HepG2 (cell line): ENCODE measurements at regions not wholly inside any gene's neighbourhood (a gene's known extent, or its start where the extent isn't known, plus 50 kb on each side); places are given as distances from the start of the nearest gene placed in this dataset.

Source experiments
- ASH2L ChIP-seq: fragments of 300-600, 200-600 bp; sonication (generic); IDR thresholded peaks from 2 replicates; pipeline ENCODE4 v1.7.0; 2017; ENCODE audit warnings: low read depth, mild to moderate bottlenecking, moderate library complexity, mixed read lengths, low read length; ENCODE audit not compliant: insufficient read length
- DDIT3 ChIP-seq: sonication (generic); formaldehyde crosslinking; IDR thresholded peaks from 2 replicates; pipeline ENCODE4 v1.4.0; 2020; ENCODE audit warnings: mild to moderate bottlenecking, missing genetic modification reagents
- FOXJ3 ChIP-seq: sonication (generic); formaldehyde crosslinking; IDR thresholded peaks from 2 replicates; pipeline ENCODE4 v1.4.0; 2020; ENCODE audit warnings: missing genetic modification reagents, mild to moderate bottlenecking, borderline replicate concordance
- FOXO1 ChIP-seq: sonication (generic); formaldehyde crosslinking; IDR thresholded peaks from 2 replicates; pipeline ENCODE4 v1.4.0; 2020; ENCODE audit warnings: missing genetic modification reagents
- GABPA ChIP-seq, 2 experiments: IDR thresholded peaks; 2 replicates each; pipeline ENCODE4 v1.6.1; 2011 to 2016; ENCODE audit warnings: low read depth in 2 of 2, low read length in 1 of 2, missing biosample characterization in 1 of 2, missing genetic modification characterization in 1 of 2
- GATA4 ChIP-seq: sonication (generic); IDR thresholded peaks from 2 replicates; pipeline ENCODE4 v1.6.1; 2016; ENCODE audit warnings: antibody characterized with exemption, low read depth, borderline replicate concordance
- HDAC1 ChIP-seq: sonication (generic); formaldehyde crosslinking; IDR thresholded peaks from 2 replicates; pipeline ENCODE4 v1.5.1; 2020; ENCODE audit warnings: mild to moderate bottlenecking, missing genetic modification reagents
- JUN ChIP-seq: sonication (generic); formaldehyde crosslinking; IDR thresholded peaks from 2 replicates; pipeline ENCODE4 v1.4.0; 2020; ENCODE audit warnings: mild to moderate bottlenecking, missing genetic modification reagents
- KMT2B ChIP-seq: IDR thresholded peaks from 2 replicates; pipeline ENCODE4 v1.6.1; 2016; ENCODE audit warnings: missing genetic modification reagents, missing compliant biosample characterization
- PHF21A ChIP-seq: sonication (generic); formaldehyde crosslinking; IDR thresholded peaks from 2 replicates; pipeline ENCODE4 v1.5.0; 2020; ENCODE audit warnings: mild to moderate bottlenecking, missing genetic modification reagents
- SMC3 ChIP-seq: IDR thresholded peaks from 2 replicates; pipeline ENCODE4 v1.6.1; 2011; ENCODE audit warnings: low read length, improper control_type of control experiment
- SP5 ChIP-seq: IDR thresholded peaks from 2 replicates; pipeline ENCODE4 v1.6.1; 2016; ENCODE audit warnings: low read depth, borderline replicate concordance
- TCF7L2 ChIP-seq: IDR thresholded peaks from 2 replicates; pipeline ENCODE4 v1.6.1; 2011; ENCODE audit warnings: mild to moderate bottlenecking, low read depth, low read length, moderate library complexity
- TOPORS ChIP-seq: sonication (generic); formaldehyde crosslinking; IDR thresholded peaks from 2 replicates; pipeline ENCODE4 v1.8.0; 2023; ENCODE audit warnings: mild to moderate bottlenecking, missing genetic modification reagents
- ZFX ChIP-seq: sonication (generic); formaldehyde crosslinking; IDR thresholded peaks from 2 replicates; pipeline ENCODE4 v1.4.0; 2020; ENCODE audit warnings: mild to moderate bottlenecking, low read depth, missing genetic modification reagents, moderate library complexity
- ZMAT3 ChIP-seq: sonication (generic); formaldehyde crosslinking; conservative IDR thresholded peaks from 2 replicates; pipeline ENCODE4 v1.7.0; 2021; ENCODE audit warnings: missing genetic modification reagents
- ZNF101 ChIP-seq: sonication (generic); formaldehyde crosslinking; IDR thresholded peaks from 2 replicates; pipeline ENCODE4 v1.4.0; 2020; ENCODE audit warnings: mild to moderate bottlenecking, low read depth, missing genetic modification reagents, borderline replicate concordance
- ZNF24 ChIP-seq: fragments of 450-650 bp; IDR thresholded peaks from 2 replicates; pipeline ENCODE4 v1.6.1; 2017; ENCODE audit warnings: antibody characterized with exemption, mild to moderate bottlenecking
- ZNF703 ChIP-seq: sonication (generic); formaldehyde crosslinking; IDR thresholded peaks from 2 replicates; pipeline ENCODE4 v1.5.1; 2020; ENCODE audit warnings: missing genetic modification reagents, mild to moderate bottlenecking, moderate library complexity, borderline replicate concordance
- ZNF746 ChIP-seq: sonication (generic); formaldehyde crosslinking; IDR thresholded peaks from 2 replicates; pipeline ENCODE4 v1.8.0; 2022; ENCODE audit warnings: mild to moderate bottlenecking, missing genetic modification reagents
- ZNF766 ChIP-seq: sonication (generic); formaldehyde crosslinking; IDR thresholded peaks from 2 replicates; pipeline ENCODE4 v1.5.0; 2020; ENCODE audit warnings: missing genetic modification reagents, borderline replicate concordance
- TF ChIP-seq, protein P1 (sequence below): sonication (generic); formaldehyde crosslinking; IDR thresholded peaks from 2 replicates; pipeline ENCODE4 v1.4.0; 2020; ENCODE audit warnings: missing genetic modification reagents, mild to moderate bottlenecking, borderline replicate concordance
- TF ChIP-seq, protein P2 (sequence below): sonication (generic); formaldehyde crosslinking; IDR thresholded peaks from 2 replicates; pipeline ENCODE4 v1.5.0; 2020; ENCODE audit warnings: missing genetic modification reagents
- TF ChIP-seq, protein P3 (sequence below): IDR thresholded peaks from 2 replicates; pipeline ENCODE4 v1.6.1; 2018; ENCODE audit warnings: missing genetic modification reagents, mild to moderate bottlenecking, missing compliant biosample characterization

- TF ChIP-seq HDAC1 (CRISPR knock-in tag) (peak; percentile 97), ZNF746 (CRISPR knock-in tag) (peak; percentile 83; the same call in 1 of the 2 replicates), GABPA (IDR thresholded peaks at IDR 0.05; ENCODE audit: low read depth, low read length) (no peak), GABPA (CRISPR knock-in tag; IDR thresholded peaks at IDR 0.05; ENCODE audit: low read depth) (peak; percentile 63), ZMAT3 (peak; percentile 83), FOXJ3 (peak; percentile 99), KMT2B (CRISPR knock-in tag) (0 out of 2 replicates have a peak, but pooled peaks have one; percentile 57), ASH2L (peak; percentile 54), TOPORS (CRISPR knock-in tag) (0 out of 2 replicates have a peak, but pooled peaks have one; percentile 18), ZNF766 (CRISPR knock-in tag) (no peak), ZNF703 (CRISPR knock-in tag) (peak; percentile 96), ZFX (peak; percentile 29; the same call in 1 of the 2 replicates), ZNF101 (no peak), TCF7L2 (peak; percentile 84), SMC3 (peak; percentile 55), GATA4 (peak; percentile 98), FOXO1 (CRISPR knock-in tag) (peak; percentile 98), DDIT3 (CRISPR knock-in tag) (no peak), PHF21A (CRISPR knock-in tag) (peak; percentile 97), SP5 (peak; percentile 57; the same call in 1 of the 2 replicates), ZNF24 (peak; percentile 14; the same call in 1 of the 2 replicates), JUN (peak; percentile 91)
- TF ChIP-seq, protein P1, sequence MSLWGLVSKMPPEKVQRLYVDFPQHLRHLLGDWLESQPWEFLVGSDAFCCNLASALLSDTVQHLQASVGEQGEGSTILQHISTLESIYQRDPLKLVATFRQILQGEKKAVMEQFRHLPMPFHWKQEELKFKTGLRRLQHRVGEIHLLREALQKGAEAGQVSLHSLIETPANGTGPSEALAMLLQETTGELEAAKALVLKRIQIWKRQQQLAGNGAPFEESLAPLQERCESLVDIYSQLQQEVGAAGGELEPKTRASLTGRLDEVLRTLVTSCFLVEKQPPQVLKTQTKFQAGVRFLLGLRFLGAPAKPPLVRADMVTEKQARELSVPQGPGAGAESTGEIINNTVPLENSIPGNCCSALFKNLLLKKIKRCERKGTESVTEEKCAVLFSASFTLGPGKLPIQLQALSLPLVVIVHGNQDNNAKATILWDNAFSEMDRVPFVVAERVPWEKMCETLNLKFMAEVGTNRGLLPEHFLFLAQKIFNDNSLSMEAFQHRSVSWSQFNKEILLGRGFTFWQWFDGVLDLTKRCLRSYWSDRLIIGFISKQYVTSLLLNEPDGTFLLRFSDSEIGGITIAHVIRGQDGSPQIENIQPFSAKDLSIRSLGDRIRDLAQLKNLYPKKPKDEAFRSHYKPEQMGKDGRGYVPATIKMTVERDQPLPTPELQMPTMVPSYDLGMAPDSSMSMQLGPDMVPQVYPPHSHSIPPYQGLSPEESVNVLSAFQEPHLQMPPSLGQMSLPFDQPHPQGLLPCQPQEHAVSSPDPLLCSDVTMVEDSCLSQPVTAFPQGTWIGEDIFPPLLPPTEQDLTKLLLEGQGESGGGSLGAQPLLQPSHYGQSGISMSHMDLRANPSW (CRISPR knock-in tag), result peak; percentile 85; the same call in 1 of the 2 replicates
- TF ChIP-seq, protein P2, sequence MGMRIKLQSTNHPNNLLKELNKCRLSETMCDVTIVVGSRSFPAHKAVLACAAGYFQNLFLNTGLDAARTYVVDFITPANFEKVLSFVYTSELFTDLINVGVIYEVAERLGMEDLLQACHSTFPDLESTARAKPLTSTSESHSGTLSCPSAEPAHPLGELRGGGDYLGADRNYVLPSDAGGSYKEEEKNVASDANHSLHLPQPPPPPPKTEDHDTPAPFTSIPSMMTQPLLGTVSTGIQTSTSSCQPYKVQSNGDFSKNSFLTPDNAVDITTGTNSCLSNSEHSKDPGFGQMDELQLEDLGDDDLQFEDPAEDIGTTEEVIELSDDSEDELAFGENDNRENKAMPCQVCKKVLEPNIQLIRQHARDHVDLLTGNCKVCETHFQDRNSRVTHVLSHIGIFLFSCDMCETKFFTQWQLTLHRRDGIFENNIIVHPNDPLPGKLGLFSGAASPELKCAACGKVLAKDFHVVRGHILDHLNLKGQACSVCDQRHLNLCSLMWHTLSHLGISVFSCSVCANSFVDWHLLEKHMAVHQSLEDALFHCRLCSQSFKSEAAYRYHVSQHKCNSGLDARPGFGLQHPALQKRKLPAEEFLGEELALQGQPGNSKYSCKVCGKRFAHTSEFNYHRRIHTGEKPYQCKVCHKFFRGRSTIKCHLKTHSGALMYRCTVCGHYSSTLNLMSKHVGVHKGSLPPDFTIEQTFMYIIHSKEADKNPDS (CRISPR knock-in tag), result peak; percentile 90
- TF ChIP-seq, protein P3, sequence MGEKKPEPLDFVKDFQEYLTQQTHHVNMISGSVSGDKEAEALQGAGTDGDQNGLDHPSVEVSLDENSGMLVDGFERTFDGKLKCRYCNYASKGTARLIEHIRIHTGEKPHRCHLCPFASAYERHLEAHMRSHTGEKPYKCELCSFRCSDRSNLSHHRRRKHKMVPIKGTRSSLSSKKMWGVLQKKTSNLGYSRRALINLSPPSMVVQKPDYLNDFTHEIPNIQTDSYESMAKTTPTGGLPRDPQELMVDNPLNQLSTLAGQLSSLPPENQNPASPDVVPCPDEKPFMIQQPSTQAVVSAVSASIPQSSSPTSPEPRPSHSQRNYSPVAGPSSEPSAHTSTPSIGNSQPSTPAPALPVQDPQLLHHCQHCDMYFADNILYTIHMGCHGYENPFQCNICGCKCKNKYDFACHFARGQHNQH (CRISPR knock-in tag), result peak; percentile 99
Observed at GRCh38 chr3:188036375-188037194, 117.4 kb upstream of the LPP start (continued).
